ENCODE measurements at regions not wholly inside any gene's neighbourhood (a gene's known extent, or its start where the extent isn't known, plus 50 kb on each side); places are given as distances from the start of the nearest gene placed in this dataset.
"Not testable (repeated sequence)": the region's sequence is repeated elsewhere in the genome, so short reads cannot be mapped to it uniquely, and the experiment has no call there.

DNA sequence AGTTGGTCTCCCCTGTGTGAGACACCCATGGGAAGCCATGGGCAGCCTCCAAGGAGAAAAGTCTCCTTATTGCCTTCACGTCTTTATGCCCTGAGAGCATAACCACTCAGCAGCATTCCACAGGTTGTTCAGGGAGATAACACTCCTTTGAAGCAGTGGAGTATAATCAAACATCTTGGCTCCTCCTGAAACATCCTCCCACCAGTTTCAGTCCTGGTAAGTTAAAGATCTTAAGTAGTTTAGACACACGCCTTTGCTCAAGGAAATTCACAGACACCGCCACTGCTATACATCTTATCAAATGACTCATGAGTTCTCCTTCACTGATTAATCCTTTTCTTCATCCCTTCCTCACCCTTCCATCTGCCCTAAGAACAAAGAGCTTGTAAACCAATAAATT, 446.5 kb upstream of the RASGRP1 start:
- not testable (repeated sequence) for H3K27ac ChIP-seq (ENCODE audit: low read depth, low read length)
- WGBS, 3 donors: 77 to 84% (median 80%) methylated on average over 3 of the region's 3 CpGs

DNA sequence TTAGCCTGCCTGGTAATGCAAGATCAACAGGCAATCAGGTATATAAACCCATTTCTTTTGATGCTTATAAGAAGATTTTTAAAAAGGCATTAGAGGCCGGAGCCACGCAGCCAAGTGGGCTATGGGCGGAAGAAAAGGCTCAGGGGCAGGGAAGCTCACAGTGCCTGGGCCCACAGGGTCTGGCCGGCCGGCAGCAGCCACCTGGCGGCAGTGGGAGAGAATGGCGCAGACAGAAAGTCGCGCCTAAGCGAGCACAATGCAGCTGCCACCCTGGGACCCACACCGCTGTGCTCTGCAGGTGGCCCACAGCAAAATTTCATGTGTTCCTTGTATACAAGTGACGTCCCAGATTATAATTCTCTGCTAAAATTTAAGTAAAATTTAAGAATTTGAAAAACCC, 448.6 kb upstream of the RASGRP1 start:
- WGBS, 3 donors: 78 to 89% (median 85%) methylated on average over 12 of the region's 12 CpGs
- no peak overlapping the region for H3K27ac ChIP-seq (ENCODE audit: low read depth, low read length)

DNA sequence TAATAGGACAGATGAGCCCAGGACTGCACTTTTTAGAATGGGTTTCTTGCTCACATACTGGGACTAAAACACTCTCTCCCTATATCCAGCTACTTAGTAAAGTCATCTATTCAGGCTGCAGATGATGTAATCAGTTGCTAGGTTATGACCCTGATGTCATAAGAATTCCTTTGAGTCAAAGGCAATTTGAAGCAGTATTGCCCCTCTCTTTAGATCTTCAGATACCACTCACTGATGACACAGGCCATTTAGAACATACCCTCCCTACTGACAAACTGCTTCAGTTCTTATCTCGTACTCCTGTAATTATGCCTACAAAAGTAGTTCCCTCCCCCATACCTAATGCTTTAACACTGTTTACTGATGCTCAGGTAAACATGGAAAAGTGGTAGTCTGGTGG, 450.1 kb upstream of the RASGRP1 start:
- WGBS, 3 donors: 0 to 49% (median 40%) methylated on average over 1 of the region's 1 CpG
- no peak overlapping the region for H3K27ac ChIP-seq (ENCODE audit: low read depth, low read length)

DNA sequence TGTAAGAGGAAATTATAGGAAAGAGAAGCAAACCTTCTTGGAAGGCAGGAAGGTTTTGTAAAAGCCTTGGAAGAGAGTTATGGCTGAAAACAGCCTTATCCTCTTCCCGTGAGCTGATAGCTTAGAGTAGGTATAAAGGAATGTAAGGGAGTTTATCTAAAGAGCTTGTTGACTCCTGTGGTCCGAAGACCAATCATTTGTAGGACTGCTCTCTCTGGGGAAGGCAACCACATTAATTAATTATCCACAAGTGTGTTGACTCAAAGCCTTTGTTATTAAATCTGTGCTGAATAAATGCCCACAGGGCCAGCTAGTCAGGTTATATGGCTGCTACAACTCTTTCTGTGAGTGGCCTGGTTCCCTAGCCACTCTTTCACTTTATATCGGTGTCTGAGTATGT, 452.1 kb upstream of the RASGRP1 start:
- WGBS, 3 donors: 67 to 82% (median 79%) methylated on average over 3 of the region's 3 CpGs
- no peak overlapping the region for H3K27ac ChIP-seq (ENCODE audit: low read depth, low read length)

DNA sequence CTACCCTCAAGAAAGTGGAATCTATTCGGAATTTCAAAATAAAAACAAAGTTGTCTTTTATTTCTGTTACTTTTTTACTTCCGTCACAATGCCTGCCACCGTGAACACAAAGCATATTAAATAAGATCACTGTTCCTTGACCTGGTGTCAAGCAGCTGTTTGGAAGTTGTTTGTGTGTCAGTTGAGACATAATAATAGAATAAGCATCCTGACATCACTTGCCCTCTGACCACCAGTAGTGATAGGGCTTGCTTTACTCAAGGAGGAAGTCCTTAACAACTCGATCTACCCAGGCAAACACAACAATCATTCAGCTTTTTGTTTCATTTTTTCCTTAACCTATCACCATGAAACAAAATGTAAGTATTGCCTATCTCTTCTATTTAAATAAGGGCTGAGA, 454.4 kb upstream of the RASGRP1 start:
- H3K27ac ChIP-seq (ENCODE audit: low read depth, low read length): no peak overlapping the region
- WGBS, 3 donors: 42 to 64% (median 60%) methylated on average over 4 of the region's 4 CpGs

DNA sequence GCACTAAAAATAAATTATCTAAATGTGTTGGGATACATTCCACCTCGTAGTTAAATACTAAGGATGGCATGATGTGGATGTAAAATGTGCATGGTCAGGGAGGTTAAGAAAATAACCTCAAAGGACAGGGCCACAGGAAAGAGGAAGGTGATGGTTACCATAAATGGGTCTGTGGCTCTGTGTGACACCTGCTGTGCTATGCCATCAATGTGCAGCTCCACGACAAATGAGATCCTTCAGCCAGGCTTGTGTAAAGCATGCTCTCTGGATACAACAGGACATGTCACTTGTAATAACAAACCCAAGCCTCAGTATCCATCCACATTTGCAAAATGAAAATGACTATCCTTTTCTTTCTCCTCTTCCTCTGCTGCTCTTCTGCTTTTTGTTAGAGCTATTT, 456.7 kb upstream of the RASGRP1 start:
- H3K27ac ChIP-seq (ENCODE audit: low read depth, low read length): no peak overlapping the region
- 57 to 80% (median 77%) methylated on average over 2 of the region's 2 CpGs for WGBS, 3 donors

DNA sequence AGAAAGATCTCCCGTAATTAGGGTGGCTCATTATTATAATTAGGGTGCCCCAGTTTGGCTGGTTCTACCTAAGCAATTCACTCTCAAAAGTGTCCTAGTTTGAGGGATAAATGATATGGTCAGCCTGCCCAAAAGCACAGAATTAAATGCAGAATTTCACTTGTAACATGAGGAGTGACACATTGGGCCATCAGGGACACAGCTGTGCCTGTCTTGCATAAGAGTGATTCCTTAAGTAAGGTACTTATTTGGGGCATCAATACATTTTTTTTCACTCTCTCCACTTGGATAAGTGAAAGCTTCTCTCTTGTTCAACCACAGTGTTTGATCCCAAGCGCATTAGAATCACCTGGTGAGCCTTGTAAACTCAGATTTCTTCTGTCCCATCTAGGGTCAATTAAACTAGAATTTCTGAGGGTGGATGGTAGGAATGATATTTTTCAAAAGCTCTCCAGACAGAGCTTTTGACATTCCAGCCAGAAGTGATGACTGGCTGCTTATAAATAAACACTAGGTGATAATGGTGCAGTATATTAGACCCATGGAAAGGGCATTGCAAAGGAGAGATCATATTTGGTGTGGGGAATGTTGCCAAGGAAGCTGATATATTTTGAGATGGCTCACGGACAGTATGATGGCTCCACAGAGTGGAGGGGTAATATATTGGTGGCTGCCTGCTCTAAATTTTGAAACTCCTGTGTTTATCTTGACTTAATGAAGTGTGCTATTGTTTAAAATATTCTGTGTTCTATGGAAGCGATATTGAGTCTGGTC, 458.1 kb upstream of the RASGRP1 start:
- H3K27ac ChIP-seq (ENCODE audit: low read depth, low read length): no peak overlapping the region
- WGBS, 3 donors: 84 to 95% (median 91%) methylated on average over 4 of the region's 4 CpGs

DNA sequence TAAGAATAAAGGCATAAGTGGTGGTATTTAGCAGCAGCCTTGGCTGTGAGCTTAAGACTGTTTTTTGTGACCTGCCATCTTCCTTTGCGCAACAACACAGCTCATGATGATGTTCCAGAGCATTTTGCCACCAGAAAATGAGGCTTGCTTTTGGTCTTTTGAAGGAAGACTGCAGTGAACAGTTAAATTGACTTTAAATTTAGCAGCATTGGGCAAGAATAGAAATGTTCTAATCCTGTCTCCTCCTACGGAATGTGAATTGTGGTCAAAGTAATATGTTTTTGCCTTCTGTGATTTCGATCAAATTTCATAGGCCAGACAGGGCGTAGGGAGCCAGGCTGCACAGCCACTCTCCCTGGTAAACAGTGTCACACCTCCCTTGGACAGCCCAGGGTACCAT, 460.7 kb upstream of the RASGRP1 start:
- WGBS, 3 donors: 90 to 91% (median 90%) methylated on average over 4 of the region's 4 CpGs

DNA sequence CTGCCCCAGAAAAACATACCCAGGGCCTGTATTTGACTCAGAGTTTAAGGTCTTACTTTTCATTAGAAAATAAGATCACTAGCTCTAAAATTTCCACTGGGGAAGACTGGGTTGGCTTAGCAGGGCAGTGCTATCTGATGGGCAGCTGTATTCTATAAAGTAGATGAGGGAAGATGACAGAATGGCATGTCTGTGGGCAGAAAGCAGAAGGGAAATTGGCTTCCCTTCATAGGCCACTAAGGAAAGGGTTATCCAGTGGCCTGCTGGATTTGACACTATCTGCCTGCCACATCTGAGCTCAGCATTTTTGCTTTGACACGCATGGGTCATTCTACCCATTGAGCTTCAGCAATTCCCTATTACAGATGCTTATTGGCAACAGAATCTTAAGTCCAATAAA, 461.3 kb upstream of the RASGRP1 start:
- WGBS, 3 donors: 92 to 94% (median 92%) methylated on average over 1 of the region's 1 CpG
- no peak overlapping the region for H3K27ac ChIP-seq (ENCODE audit: low read depth, low read length)

More for the DNA sequence above, 460.7 kb upstream of the RASGRP1 start:
- H3K27ac ChIP-seq (ENCODE audit: low read depth, low read length): no peak overlapping the region

DNA sequence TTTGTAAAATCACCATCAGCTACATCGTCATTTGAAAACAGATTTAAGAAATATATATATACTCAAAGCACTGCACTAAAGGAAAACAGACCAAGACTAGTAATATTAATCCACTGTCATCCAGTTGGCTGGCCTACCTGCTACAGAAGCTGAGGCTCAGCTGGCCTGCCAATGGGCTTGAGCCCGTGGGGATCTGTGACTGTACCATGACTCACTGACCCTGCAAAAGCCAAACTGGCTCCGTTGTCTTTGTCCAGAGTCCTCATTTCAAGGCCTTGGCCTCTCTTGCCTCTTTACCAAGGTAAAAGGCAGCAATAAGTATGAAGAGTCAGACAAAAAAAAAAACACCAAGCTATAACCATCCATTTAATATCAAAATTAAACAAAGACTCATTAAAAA, 463.5 kb upstream of the RASGRP1 start:
- 68 to 82% (median 76%) methylated on average over 3 of the region's 3 CpGs for WGBS, 3 donors
- H3K27ac ChIP-seq (ENCODE audit: low read depth, low read length): no peak overlapping the region

DNA sequence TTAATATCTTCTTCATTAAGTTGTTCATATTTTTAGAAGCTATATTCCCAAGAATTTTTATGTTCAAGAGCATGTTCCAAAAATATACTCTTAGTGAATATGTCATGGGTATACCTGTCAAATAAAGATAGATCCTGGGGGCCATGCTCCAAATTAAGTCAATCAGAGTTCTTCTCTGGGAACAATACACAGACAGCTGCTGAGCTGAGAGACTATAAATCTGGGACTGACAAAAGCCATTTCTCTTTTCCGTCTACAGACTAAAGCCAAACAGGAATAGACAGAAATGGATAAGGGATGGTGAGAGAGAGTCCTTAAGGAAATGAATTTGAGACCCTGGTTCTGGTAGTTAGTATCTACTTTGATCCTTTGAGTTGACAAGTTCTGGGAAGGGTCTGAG, 465.1 kb upstream of the RASGRP1 start:
- H3K27ac ChIP-seq (ENCODE audit: low read depth, low read length): no peak overlapping the region
- WGBS, 3 donors: 86 to 93% (median 87%) methylated on average over 1 of the region's 1 CpG

DNA sequence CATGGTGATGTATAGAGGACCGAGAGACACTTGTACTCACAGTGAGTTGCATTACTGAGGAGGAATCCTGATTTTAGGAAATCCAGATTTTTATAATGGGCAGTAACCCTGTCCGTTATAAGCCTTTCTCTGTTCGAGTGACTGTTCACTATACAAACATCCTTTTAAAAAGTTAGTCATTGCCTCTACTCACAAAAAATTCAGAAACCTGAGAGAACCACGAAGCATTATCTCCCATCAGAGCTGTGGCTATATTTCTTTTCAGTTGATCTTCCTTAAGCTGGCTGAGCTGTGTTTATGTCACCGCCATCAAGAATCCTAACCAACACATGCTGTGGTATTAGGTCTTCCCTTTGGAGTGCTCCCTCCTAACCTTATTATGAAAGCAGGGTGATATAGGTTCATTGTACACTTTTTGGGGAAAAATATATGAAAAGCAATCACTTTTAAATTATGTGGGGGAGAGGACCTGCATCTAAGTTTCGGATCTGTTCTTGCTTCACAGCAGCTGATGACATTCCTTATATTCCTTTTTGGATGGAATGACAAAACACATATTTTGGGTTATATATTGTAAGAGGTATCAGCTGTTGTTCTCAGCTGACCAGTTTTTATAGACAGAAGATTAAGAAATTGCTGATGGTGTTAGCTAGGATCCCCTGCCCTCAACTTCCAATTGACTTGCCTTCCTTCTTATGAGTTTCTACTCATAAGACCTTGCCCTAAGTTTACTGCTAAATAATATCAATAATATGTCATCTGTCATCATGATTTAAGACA, 465.9 kb upstream of the RASGRP1 start:
- 85 to 98% (median 92%) methylated on average over 6 of the region's 6 CpGs for WGBS, 3 donors
- H3K27ac ChIP-seq (ENCODE audit: low read depth, low read length): no peak overlapping the region

DNA sequence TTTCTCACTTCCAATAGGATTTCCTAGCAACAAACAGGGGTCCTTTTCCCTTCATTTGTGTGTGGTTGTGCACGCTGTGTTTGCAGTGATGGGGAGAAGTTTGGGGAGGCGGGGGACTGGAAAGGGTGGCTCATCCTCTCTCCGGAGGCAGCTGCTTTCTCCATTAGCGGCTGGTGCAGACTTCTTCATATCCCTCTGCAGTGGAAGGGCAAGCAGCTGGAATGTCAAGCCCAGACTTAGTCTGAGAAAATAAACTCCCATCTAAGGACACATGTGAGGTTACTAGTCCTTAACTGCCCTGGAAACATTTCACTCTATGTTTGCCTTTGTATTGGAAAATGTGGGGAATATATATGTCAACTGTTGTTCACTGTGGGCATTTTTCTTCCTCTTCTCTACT, 467.0 kb upstream of the RASGRP1 start:
- no peak overlapping the region for H3K27ac ChIP-seq (ENCODE audit: low read depth, low read length)
- WGBS, 3 donors: 70 to 87% (median 81%) methylated on average over 4 of the region's 4 CpGs

DNA sequence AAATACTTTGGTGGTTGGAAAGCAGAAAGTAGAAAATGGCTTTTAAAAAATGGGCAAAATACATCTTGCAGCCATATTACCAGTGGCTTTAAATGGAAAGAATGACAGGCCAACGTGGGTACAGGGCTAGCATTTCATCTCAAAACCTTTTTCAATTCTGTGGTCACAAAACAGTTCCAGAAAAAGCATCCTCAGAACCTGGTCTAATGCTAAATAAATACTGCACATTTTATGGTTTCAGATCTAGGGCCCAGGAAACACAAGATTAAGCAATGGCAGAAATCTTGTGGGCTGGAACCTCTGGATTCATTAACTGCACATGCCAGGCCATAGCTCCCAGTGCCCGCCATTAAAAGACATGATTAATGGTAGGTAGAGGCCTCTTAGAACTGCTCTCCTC, 470.2 kb upstream of the RASGRP1 start:
- WGBS, 3 donors: 82 to 91% (median 89%) methylated on average over 2 of the region's 2 CpGs
- no peak overlapping the region for H3K27ac ChIP-seq (ENCODE audit: low read depth, low read length)

DNA sequence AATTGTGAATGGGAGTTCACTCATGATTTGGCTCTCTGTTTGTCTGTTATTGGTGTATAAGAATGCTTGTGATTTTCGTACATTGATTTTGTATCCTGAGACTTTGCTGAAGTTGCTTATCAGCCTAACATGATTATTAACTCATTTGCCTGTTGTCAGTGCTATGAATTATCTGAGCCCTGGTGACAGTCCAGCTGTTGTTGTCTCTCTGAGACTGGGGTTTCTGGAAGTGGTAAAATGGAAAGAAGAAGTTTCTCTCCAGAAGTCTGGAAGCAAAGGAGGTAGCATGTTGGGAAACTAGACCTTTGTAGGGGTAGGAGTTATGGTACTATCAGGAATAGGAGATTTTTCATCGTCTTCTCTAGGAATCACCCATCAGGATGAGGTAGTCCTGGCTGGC, 473.0 kb upstream of the RASGRP1 start:
- H3K27ac ChIP-seq (ENCODE audit: low read depth, low read length): not testable (repeated sequence)
- 82 to 97% (median 94%) methylated on average over 2 of the region's 2 CpGs for WGBS, 3 donors

DNA sequence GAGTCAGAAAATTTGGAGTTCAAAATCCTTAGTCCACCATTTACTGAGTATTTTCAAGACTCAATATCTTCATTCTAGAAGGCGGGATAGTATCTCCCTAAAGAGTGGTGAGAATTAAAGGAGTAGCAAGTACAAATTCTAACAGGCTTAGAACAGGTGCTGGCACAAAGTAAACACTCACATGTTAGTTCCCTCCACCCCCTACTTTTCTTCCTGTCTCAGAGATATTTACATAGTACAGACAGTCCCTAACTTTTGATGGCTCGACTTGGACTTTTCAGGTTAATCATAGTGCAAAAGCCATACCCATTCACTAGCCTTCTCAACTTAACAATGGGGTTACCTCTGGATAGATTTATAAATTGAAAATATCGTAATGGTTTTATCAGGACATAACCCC, 476.2 kb upstream of the RASGRP1 start:
- 54 to 90% (median 90%) methylated on average over 3 of the region's 3 CpGs for WGBS, 3 donors
- no peak overlapping the region for H3K27ac ChIP-seq (ENCODE audit: low read depth, low read length)

DNA sequence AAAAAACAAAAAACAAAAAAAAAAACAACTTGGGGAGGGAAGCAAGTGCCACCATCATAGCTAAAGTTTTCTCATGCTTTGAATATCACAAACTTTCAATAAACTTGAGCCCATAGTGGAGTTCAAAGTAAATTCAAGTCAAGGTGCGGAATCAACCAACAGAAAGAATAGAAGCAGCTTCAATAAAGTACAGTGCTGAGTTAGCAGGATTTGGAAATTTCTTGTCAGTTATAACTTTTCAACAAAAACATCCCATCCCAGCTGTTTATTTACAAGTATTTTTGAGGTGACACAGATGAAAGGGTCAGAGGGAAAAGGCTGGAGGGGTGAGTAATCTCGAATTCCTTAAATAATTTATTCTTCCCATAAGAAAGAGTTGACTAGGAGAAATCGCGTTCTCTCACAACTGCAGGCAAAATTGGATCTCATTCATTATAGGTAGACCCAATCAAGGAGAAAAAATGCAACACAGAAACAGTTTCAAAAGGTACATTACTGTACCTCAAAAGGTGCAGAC, 477.4 kb upstream of the RASGRP1 start:
- H3K27ac ChIP-seq (ENCODE audit: low read depth, low read length): no peak overlapping the region
- WGBS, 3 donors: 78 to 87% (median 87%) methylated on average over 4 of the region's 4 CpGs

DNA sequence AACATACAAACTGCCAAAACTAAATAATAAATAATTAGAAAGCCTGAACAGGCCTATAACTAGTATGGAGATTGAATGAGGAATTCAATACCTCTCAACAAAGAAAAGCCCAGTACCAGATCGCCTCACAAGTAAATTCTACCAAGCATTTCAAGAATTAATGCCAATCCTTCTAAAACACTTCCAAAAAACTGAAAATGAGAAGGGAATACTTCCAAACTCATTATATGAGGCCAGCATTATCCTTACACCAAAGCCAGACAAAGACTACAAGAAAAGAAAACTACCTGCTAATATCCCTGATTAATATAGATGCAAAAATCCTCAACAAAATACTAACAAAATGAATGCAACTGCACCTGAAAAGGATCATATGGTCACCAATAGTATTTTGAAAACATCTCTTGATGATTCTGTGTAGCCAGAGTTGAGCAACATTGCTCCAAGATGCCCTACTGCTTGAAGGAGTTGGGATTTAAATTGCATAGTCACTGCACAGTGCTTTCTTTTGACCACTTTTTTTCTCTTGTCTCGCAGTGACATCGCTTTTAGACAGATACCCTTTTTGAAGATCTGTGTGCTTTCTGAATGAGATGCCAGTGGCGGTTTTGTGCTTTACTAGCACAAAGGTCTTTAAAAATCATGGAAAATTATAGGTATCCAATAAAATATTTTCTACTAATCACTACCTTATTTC, 487.2 kb upstream of the RASGRP1 start:
- 92 to 98% (median 95%) methylated on average over 4 of the region's 4 CpGs for WGBS, 3 donors
- no peak overlapping the region for H3K27ac ChIP-seq (ENCODE audit: low read depth, low read length)

DNA sequence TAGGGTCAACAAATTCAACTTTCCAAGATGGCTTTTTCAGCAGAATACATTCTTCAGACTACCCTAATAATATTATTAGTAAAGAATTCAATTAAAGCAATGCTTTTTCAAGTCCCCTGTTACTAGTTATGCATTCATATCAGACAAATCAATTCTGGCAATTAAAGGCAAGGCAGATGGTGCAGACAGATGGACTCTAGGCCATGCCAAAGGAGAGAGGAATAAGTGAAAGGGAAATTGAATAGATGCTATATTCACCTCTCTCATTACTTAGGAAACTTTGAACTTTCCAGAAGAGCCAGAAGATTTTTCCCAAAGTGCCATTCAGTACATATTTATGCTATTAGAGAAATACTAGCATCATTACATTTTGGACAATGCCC, 487.7 kb upstream of the RASGRP1 start:
- H3K27ac ChIP-seq (ENCODE audit: low read depth, low read length): no peak overlapping the region

Data from adipose tissue (tissue), 3 donors.